GM18951 (cell line): ENCODE measurements at regions not wholly inside any gene's neighbourhood (a gene's known extent, or its start where the extent isn't known, plus 50 kb on each side); places are given as distances from the start of the nearest gene placed in this dataset.
A peak's percentile ranks its signal among the peaks of the same experiment; 100 is the strongest.

Source experiments
- POLR2A ChIP-seq: IDR thresholded peaks from 4 replicates; pipeline ENCODE4 v1.6.1; 2011; ENCODE audit warnings: mild to moderate bottlenecking; ENCODE audit not compliant: insufficient read length, insufficient read depth; ENCODE audit errors: extremely low read depth
- in situ Hi-C: fragments of 300-500 bp; cut with MboI; formaldehyde crosslinking; loops from one replicate; pipeline ENCODE4 v1.12.0; 2022; ENCODE audit warnings: low sequenced_read_pairs, mixed read lengths, inconsistent platforms; ENCODE audit not compliant: unreplicated experiment

DNA sequence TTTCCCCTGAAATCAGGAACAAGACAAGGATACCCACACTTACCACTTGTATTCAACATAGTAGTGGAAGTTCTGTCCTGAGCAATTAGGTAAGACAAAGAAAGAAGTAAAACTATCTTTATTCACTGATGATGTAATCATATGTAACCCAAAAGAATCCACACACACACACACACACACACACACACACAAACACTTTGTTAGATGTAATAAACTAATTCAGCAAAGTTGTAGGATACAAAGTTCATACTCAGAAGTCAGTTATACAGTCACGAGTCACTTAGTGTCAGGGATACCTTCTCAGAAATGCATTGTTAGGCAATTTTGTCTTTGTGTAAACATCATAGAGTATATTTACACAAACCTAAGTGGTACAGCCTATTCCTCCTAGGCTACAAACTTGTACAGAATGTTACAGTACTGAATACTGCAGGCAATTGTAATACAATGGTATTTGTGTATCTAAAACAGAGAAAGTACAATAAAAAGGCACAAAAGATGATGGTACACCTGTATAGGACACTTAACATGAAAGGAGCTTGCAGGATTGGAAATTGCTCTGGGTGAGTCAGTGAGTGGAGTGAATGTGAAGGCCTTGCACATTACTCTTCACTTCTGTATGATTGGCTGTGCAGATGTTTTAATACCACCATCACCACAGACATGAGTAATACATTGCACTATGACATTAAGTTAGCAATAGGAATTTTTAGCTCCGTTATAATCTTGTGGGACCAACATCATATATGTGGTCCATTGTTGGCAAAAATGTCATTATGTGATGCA, 370.1 kb downstream of the ZFHX3 start:
- no peak for TF ChIP-seq POLR2A
- in situ Hi-C loops: no loop called here

DNA sequence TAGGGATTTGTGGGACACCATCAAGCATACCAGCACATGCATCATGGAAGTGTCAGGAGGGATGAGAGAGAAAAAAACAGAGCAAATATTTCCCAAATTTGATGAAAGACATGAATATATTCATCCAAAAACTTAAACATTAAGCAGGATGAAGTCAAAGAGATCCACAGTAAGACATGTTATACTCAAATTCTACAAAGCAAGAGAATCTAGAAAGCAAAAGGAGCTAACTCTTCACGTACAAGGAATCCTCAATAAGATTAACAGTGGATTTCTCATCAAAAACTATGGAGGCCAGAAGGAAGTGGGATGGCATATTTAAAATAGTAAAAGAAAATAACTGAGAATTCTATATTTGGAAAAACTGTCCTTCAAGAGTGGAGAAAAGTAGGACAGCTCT, 374.8 kb downstream of the ZFHX3 start:
- in situ Hi-C loops: no loop called here
- no peak for TF ChIP-seq POLR2A

DNA sequence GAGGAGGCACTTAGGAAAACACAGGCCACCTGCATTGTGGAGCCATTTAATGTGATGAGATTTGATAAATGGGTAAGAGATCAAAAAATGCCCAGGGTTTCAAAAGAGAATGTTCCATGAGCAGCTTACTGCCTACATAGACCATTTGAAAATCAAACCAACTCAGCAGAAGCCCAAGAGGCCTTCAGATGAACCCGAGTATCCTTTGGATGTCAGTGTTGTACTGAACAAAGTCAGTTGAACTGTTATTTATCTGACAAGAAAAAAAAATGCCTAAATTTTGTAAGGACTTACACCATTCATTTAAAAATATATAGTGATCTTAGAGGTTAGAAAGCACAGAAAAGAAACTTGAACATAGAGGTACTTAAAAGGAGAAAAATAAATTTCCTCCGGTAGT, 381.7 kb downstream of the ZFHX3 start:
- in situ Hi-C loops: no loop called here
- TF ChIP-seq POLR2A: no peak

DNA sequence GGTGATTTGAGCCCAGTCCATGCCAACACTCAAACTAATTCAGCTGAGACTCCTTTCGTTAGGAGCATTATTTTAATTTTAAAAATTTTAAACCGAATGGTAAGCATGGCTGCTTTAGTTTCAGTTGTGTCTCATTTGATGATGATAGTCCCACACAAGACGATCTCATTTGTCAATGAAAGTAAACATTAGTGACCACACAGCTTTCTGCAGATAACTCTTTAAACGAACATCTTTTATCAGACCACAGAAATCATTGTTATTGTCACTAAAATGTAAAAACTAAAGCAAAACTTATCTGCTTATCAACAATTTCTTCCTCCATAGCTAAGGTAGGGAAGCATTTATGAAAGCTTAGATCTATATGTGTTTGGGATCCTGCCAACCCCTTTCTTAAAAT, 382.2 kb downstream of the ZFHX3 start:
- in situ Hi-C loops: no loop called here
- no peak for TF ChIP-seq POLR2A

DNA sequence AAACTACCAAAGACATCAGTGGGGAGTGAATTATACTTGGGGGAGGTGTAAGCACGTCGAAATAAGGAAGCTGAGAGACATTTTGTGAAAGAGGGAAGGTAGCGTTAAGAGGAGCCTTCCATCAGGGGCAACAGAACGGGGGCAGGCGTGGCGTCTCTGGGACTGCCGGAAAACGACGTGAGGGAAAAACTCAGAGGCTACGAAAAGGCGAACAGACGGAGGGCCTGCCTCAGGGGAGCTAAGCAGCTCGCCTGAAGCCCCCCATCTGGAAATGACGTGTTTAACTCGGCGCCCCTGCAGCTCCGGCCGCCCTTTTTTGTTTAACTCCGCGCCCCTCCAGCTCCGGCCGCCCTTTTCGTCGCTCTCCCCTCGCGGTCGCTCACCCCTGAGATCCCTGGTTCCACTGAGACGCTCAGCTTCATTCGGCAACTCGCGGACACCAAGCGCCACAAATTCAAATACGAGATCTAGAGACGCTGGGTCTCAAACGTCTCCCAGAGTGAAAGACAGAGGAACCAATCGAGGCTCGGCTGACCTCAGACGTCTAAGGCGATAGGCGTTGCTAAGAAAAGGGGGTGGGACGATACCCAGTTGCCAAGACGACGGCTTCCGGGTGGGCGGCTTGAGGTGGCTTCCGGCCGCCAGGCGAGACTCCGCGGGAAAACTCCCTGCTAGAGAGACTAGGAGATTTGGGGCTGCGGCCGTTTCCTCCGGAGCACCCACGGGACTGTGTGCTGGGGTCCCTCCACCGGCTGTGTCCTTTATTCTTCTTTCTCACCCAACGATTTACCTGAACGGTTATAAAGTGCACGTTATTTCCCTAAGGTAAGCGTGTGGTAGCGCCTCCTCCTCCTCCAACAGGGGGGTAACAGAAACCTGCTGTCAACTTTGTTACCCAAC, 383.2 kb downstream of the ZFHX3 start:
- TF ChIP-seq POLR2A: peak; percentile 71
- in situ Hi-C loops: no loop called here

DNA sequence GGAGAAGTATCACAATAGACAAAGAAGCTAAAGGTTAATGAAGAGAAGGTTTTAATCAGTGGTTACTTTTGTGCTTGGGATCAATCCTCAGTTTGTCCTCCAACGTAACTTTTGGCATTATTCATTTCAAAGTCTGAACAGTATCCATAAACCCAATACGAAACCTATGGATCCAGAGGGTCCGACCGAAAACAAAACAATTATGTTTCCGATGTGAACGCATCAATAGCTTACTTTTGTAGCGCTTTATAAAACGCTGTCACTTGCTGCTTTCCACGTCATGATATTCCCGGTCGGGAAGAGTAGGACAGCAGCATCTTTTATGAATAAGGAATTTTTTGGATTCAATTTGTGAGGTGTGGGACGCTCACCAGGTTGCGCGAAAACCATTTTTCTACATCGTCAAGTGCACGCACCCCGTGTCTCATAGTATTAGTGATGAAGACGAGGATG, 383.8 kb downstream of the ZFHX3 start:
- no peak for TF ChIP-seq POLR2A
- in situ Hi-C loops: no loop called here

DNA sequence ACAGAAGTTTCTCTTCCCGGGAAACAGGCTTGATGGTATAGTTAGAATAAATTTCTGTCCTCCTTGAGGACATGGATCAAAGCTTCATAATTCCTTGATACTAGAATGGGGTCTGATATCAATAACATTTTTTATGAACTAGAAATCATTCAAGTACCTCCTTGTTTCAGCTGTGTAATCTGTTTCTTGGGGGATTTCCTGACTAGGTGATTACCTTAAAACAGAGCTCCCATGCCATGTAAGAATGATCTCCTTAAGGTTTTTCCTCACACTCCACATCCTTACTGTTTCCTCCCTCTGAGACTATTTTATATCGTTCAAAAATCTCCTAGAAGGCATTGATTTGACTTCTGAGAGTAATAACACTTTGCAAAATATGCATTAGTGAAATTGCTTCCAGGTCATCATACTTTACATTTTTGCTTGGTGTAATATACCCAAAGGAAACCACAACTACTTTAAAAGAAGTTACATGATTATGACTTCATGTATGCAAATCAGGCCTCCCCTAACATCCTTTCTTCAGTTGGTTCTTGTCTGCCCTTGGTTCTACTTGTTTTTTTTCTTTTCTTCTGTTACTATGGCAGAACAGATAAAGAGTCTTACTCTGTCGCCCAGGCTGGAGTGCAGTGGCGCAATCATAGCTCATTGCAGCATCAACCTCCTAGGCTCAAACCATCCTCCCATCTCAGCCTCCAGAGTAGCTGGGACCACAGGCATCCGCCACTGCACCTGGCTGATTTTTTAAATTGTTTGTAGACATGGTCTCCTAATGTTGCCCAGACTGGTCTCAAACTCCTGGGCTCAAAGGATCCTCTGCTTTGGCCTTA, 388.8 kb downstream of the ZFHX3 start:
- no peak for TF ChIP-seq POLR2A
- in situ Hi-C loops: no loop called here

DNA sequence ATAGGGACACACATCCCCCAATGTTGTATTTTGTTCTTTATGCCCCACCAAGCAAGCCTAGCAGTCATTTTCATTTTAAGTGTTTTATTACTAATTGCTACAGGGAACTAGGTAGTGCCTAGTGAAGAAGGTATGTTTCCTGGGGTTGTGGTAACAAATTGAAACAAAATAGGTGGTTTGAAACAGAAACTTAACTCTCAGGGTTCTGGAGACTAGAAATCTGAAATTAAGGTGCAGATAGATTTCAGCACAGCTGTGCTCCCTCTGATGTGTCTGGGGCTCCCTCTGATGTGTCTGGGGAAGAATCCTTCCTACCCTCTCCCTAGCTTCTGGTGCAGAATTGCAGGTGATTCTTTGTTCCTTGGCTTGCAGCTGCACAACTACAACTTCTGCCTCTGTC, 390.1 kb downstream of the ZFHX3 start:
- TF ChIP-seq POLR2A: no peak
- in situ Hi-C loops: no loop called here

DNA sequence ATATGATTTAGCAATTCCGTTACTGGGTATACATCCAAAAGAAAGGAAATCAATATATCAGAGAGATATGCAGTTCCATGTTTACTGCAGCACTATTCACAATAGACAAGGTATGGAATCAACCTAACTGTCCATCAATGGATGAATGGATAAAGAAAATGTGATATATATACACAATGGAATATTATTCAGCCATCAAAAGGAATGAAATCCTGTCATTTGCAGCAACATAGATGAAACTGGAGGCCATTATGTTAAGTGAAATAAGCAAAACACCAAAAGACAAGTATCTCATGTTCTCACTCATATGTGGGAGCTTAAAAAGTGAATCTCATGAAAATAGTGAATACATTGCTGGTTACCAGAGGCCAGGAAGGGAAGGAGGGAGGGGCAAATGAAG, 390.8 kb downstream of the ZFHX3 start:
- no peak for TF ChIP-seq POLR2A
- in situ Hi-C loops: no loop called here

DNA sequence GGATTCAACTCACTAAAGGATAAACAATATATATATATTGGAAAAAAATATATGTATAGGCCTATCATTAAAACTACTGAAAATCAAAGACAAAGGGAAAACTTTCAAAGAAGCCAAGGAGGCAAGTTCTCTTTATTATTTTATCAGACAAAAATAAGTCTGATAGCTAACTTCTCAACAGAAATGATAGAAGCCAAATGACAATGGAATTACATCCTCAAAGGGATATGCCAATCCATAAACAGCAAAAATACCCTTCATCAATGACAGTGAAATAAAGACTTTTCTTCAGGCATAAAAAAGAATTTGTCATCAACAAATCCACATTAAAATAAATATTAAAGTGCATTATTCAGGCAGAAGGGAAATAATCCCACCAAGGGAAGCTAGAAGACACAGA, 393.4 kb downstream of the ZFHX3 start:
- no peak for TF ChIP-seq POLR2A
- in situ Hi-C loops: no loop called here

DNA sequence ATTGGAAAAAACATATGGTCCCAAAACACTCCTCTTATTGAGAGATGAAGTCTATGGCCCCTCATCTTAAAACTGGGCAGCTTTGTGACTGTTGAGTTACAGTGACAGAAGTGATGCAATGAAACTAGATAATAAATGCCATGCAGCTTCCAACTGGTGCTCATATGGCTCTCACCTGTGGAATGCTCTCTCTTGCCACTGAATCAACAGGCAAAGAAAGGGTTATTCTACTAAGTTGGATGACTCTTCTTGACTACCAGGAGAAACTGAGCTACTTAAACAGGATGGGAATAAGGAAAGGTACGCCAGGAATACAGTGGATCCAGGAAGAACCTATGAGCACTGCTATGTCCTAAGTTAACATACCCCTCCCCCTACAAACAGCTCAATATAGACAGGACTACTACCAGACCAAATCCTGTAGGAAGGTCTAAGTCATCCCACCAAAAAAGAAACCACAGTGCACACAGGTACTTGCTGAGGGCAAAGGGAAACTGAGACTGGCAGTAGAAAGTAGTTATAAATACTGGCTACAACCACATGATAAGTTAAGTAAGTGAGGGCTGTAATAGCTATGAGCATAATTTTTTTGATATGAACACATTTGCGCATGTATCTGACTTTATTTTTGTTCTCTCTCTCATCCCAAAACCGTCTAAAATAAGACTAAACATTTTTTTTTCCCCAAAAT, 398.5 kb downstream of the ZFHX3 start:
- TF ChIP-seq POLR2A: no peak
- in situ Hi-C loops: no loop called here

DNA sequence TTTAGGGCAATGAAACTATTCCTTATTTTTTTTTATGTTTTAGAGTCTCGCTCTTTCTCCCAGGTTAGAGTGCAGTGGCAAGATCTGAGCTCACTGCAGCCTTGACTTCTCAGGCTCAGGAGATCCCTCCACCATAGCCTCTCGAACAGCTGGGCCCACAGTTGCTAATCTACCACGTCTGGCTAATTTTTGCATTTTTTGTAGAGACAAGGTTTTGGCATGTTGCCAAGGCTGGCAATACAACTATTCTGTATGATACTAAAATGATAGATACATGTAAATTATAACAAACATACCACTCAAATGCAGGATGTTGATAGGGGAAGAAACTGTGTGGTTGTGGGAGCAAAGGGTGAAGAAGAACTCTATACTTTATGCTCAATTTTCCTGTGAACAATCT, 401.3 kb downstream of the ZFHX3 start:
- in situ Hi-C loops: no loop called here
- TF ChIP-seq POLR2A: no peak
